ENCODE measurements at regions not wholly inside any gene's neighbourhood (a gene's known extent, or its start where the extent isn't known, plus 50 kb on each side); places are given as distances from the start of the nearest gene placed in this dataset.

DNA sequence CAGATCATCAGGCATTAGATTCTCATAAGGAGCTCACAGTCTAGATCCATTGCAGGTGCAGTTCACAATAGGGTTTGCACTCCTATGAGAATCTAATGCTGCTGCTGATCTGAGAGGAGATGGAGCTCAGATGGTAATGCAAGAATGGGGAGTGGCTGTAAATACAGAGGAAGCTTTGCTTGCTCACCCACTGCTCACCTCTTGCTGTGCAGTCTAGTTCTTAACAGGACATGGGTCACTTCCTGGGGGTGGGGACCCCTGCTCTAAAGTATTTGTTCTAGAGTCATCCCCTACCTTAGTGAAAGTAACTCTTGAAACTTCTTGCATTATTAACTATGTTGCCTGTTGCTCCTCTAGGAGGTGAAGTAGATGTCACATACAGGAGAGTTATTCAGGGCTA lies 171.3 kb upstream of the PARD3B start:
- Histone ChIP-seq H3K27ac (no peak overlapping the region), H3K4me1 (no peaks in the 10 kb centered on the region), H3K27me3 (no peaks in the 10 kb centered on the region), H3K4me3 (no peak overlapping the region), H3K9me3 (no peaks in the 10 kb centered on the region), H3K36me3 (no peaks in the 10 kb centered on the region)
- DNase-seq (no peak), ATAC-seq (no peak)
- intact Hi-C loops (cut with DNase I): no loop called here
- TF ChIP-seq, protein P1, sequence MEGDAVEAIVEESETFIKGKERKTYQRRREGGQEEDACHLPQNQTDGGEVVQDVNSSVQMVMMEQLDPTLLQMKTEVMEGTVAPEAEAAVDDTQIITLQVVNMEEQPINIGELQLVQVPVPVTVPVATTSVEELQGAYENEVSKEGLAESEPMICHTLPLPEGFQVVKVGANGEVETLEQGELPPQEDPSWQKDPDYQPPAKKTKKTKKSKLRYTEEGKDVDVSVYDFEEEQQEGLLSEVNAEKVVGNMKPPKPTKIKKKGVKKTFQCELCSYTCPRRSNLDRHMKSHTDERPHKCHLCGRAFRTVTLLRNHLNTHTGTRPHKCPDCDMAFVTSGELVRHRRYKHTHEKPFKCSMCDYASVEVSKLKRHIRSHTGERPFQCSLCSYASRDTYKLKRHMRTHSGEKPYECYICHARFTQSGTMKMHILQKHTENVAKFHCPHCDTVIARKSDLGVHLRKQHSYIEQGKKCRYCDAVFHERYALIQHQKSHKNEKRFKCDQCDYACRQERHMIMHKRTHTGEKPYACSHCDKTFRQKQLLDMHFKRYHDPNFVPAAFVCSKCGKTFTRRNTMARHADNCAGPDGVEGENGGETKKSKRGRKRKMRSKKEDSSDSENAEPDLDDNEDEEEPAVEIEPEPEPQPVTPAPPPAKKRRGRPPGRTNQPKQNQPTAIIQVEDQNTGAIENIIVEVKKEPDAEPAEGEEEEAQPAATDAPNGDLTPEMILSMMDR (IDR thresholded peaks at IDR 0.05): no peak

- ATAC-seq (no peak), DNase-seq (no peak)
- H3K4me1 ChIP-seq: no peaks in the 10 kb centered on the region
- TF ChIP-seq, protein P1 (IDR thresholded peaks at IDR 0.05): no peak
- no peak overlapping the region for H3K27ac ChIP-seq
- 64% methylated on average over 5 of the region's 5 CpGs for WGBS, 2 donors
- no peak overlapping the region for H3K4me3 ChIP-seq
- no peaks in the 10 kb centered on the region for H3K36me3 ChIP-seq
- H3K9me3 ChIP-seq: no peaks in the 10 kb centered on the region
- intact Hi-C loops (cut with DNase I): no loop called here
- no peaks in the 10 kb centered on the region for H3K27me3 ChIP-seq
Measured at GRCh38 chr2:204380141-204380881, 165.0 kb upstream of the PARD3B start.

- DNase-seq (no peak), ATAC-seq (no peak)
- H3K4me3 ChIP-seq: no peak overlapping the region
- H3K4me1 ChIP-seq: no peaks in the 10 kb centered on the region
- H3K27ac ChIP-seq: no peak overlapping the region
- intact Hi-C loops (cut with DNase I): no loop called here
- H3K9me3 ChIP-seq: peaks cover 0 to 5% (median 0%) of the 10 kb centered on the region in 11 donors
- H3K27me3 ChIP-seq: no peaks in the 10 kb centered on the region
- WGBS, 2 donors: 96 to 97% methylated on average over 2 of the region's 2 CpGs
- TF ChIP-seq, protein P1 (IDR thresholded peaks at IDR 0.05): no peak
- H3K36me3 ChIP-seq: no peaks in the 10 kb centered on the region
Measured at GRCh38 chr2:204386668-204387067, 158.6 kb upstream of the PARD3B start.

- Histone ChIP-seq H3K4me3 (no peak overlapping the region), H3K27me3 (no peaks in the 10 kb centered on the region), H3K36me3 (no peaks in the 10 kb centered on the region), H3K4me1 (no peaks in the 10 kb centered on the region), H3K27ac (no peak overlapping the region), H3K9me3 (peaks cover 0 to 5% (median 0%) of the 10 kb centered on the region in 11 donors)
- DNase-seq (no peak), ATAC-seq (no peak)
- intact Hi-C loops (cut with DNase I): no loop called here
- TF ChIP-seq, protein P1 (IDR thresholded peaks at IDR 0.05): no peak
- WGBS, 2 donors: 81 to 89% methylated on average over 1 of the region's 1 CpG
Measured at GRCh38 chr2:204389120-204389519, 156.2 kb upstream of the PARD3B start.

Measured in heart right ventricle (tissue), 16 donors.